OCI-LY3 (cell line): ENCODE measurements at regions not wholly inside any gene's neighbourhood (a gene's known extent, or its start where the extent isn't known, plus 50 kb on each side); places are given as distances from the start of the nearest gene placed in this dataset.

ENCODE experiments used
- H2AFZ ChIP-seq: fragments of 200-600, 300-600 bp; shearing (Covaris generic); 2 replicates; pipeline ENCODE4 v1.6.0; 2014; ENCODE audit warnings: antibody characterized with exemption, low read depth, low read length
- H3K27ac ChIP-seq: fragments of 200-600, 300-600 bp; sonication (generic); 2 replicates; pipeline ENCODE4 v1.5.1; 2014; ENCODE audit warnings: mild to moderate bottlenecking, low read length, moderate library complexity, mixed read lengths
- H3K27me3 ChIP-seq: fragments of 200-600, 300-600 bp; sonication (generic); 2 replicates; pipeline ENCODE4 v1.6.1; 2014; ENCODE audit warnings: low read depth, low read length, mixed read lengths
- H3K36me3 ChIP-seq: fragments of 200-600, 300-600 bp; sonication (generic); replicated peaks from 2 replicates; pipeline ENCODE3; 2014; ENCODE audit warnings: low read depth, low read length, mixed read lengths
- H3K4me1 ChIP-seq: fragments of 300-600, 200-600 bp; sonication (generic); 2 replicates; pipeline ENCODE4 v1.6.1; 2014; ENCODE audit warnings: low read length, mixed read lengths
- H3K4me2 ChIP-seq: fragments of 200-600, 300-600 bp; sonication (generic); 2 replicates; pipeline ENCODE4 v1.6.1; 2014; ENCODE audit warnings: low read length, mixed read lengths
- H3K4me3 ChIP-seq: fragments of 300-600, 200-600 bp; sonication (generic); 2 replicates; pipeline ENCODE4 v1.5.1; 2014; ENCODE audit warnings: antibody characterized with exemption, mild to moderate bottlenecking, low read length, moderate library complexity
- H3K79me2 ChIP-seq: fragments of 300-600, 200-600 bp; shearing (Covaris generic); 2 replicates; pipeline ENCODE4 v1.6.1; 2014; ENCODE audit warnings: mild to moderate bottlenecking, low read length, mixed read lengths
- H3K9ac ChIP-seq: fragments of 300-600, 200-600 bp; shearing (Covaris generic); 2 replicates; pipeline ENCODE4 v1.6.0; 2014; ENCODE audit warnings: mild to moderate bottlenecking, low read length, moderate library complexity
- H3K9me3 ChIP-seq: fragments of 200-600, 300-600 bp; shearing (Covaris generic); 2 replicates; pipeline ENCODE4 v1.6.1; 2014; ENCODE audit warnings: low read length, mixed read lengths; ENCODE audit not compliant: insufficient read depth
- H4K20me1 ChIP-seq: fragments of 200-600, 300-600 bp; sonication (generic); 2 replicates; pipeline ENCODE4 v1.6.1; 2016; ENCODE audit warnings: low read length, mixed read lengths; ENCODE audit not compliant: insufficient read depth
- CTCF ChIP-seq: fragments of 200-600, 300-600 bp; sonication (generic); IDR thresholded peaks from 2 replicates; pipeline ENCODE4 v1.5.1; 2014; ENCODE audit warnings: antibody characterized with exemption, low read length, low read depth
- EZH2phosphoT487 ChIP-seq: fragments of 200-600 bp; shearing (Covaris generic); IDR thresholded peaks from 2 replicates; pipeline ENCODE4 v1.6.1; 2018; ENCODE audit warnings: antibody characterized with exemption, mixed run types, low read depth

GRCh38 chr5:99378443-99378842 is 449.6 kb upstream of the CHD1 start:
- no peak overlapping the region for H3K27ac ChIP-seq

GRCh38 chr5:99369797-99370593 is 441.2 kb upstream of the CHD1 start:
- Histone ChIP-seq H3K79me2 (no peaks in the 10 kb centered on the region), H2AFZ (no peak overlapping the region), H3K4me3 (no peak overlapping the region), H3K27me3 (no peaks in the 10 kb centered on the region), H3K36me3 (no peaks in the 10 kb centered on the region), H3K4me2 (no peak overlapping the region), H4K20me1 (no peaks in the 10 kb centered on the region), H3K4me1 (no peaks in the 10 kb centered on the region), H3K9ac (no peak overlapping the region), H3K9me3 (no peaks in the 10 kb centered on the region), H3K27ac (no peak overlapping the region)
- TF ChIP-seq EZH2phosphoT487 (no peak), CTCF (no peak)

More at GRCh38 chr5:99378443-99378842, 449.6 kb upstream of the CHD1 start:
- H3K4me3 ChIP-seq, result no peak overlapping the region
- H3K4me1 ChIP-seq, result peaks cover 8% of the 10 kb centered on the region; the same call in 1 of the 2 replicates
- H3K27me3 ChIP-seq, result no peaks in the 10 kb centered on the region
- H3K4me2 ChIP-seq, result no peak overlapping the region
- H3K9ac ChIP-seq, result no peak overlapping the region
- no peaks in the 10 kb centered on the region for H4K20me1 ChIP-seq
- H3K79me2 ChIP-seq, result no peaks in the 10 kb centered on the region
- TF ChIP-seq CTCF, result no peak
- no peak for TF ChIP-seq EZH2phosphoT487
- H2AFZ ChIP-seq, result no peak overlapping the region
- no peaks in the 10 kb centered on the region for H3K9me3 ChIP-seq
- H3K36me3 ChIP-seq, result no peaks in the 10 kb centered on the region

DNA sequence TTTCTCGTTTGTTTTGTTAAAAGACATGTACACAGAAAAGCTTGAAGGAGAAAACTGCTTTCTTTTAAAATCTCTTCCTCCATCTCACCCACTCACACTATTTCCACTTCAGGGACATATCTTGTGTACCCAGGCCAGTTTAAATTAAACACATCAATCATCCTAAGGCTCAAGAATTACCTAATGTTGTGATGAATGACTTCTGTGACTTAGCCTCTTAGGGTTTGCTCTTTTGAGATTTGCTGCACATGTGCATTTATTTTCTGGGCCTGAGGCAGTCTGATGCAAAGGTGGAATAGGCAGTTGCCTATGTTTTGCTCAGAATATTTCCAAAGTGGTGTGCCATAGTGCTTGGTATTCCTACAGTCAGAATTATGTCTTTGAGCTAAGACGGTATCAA is 439.9 kb upstream of the CHD1 start:
- no peaks in the 10 kb centered on the region for H3K27me3 ChIP-seq
- no peak overlapping the region for H3K4me2 ChIP-seq
- TF ChIP-seq EZH2phosphoT487, result no peak
- no peak for TF ChIP-seq CTCF
- no peak overlapping the region for H3K27ac ChIP-seq
- no peaks in the 10 kb centered on the region for H3K79me2 ChIP-seq
- H3K36me3 ChIP-seq, result no peaks in the 10 kb centered on the region
- no peaks in the 10 kb centered on the region for H3K9me3 ChIP-seq
- no peak overlapping the region for H2AFZ ChIP-seq
- H4K20me1 ChIP-seq, result no peaks in the 10 kb centered on the region
- no peaks in the 10 kb centered on the region for H3K4me1 ChIP-seq
- no peak overlapping the region for H3K9ac ChIP-seq
- H3K4me3 ChIP-seq, result no peak overlapping the region

DNA sequence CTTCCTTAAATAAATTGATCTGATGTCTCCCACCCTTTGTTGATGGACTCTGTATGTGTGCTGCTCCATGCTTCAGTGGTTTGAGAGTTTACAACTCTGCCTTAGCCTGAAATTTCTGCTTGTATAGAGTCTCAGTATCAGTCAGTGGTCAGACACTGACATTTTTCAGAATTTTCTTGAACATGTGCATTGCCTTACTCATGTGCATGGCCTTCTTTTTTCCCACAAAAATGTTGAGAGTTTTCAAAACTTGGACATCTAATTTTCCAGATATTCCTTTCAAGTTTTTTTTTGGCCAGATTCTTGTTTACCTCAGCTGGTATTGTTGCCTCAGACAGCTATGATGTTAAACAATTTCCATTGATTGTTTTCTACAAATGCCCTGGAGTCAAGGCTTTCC is 427.1 kb upstream of the CHD1 start:
- no peaks in the 10 kb centered on the region for H3K9me3 ChIP-seq
- no peak overlapping the region for H2AFZ ChIP-seq
- TF ChIP-seq CTCF, result no peak
- no peak for TF ChIP-seq EZH2phosphoT487

More for the DNA sequence above, 427.1 kb upstream of the CHD1 start:
- H3K9ac ChIP-seq, result no peak overlapping the region
- no peaks in the 10 kb centered on the region for H3K36me3 ChIP-seq
- H3K4me2 ChIP-seq, result no peak overlapping the region
- H3K27me3 ChIP-seq, result no peaks in the 10 kb centered on the region
- no peaks in the 10 kb centered on the region for H3K79me2 ChIP-seq
- H3K27ac ChIP-seq, result no peak overlapping the region
- no peaks in the 10 kb centered on the region for H4K20me1 ChIP-seq
- no peaks in the 10 kb centered on the region for H3K4me1 ChIP-seq
- H3K4me3 ChIP-seq, result no peak overlapping the region
